ENCODE measurements at regions not wholly inside any gene's neighbourhood (a gene's known extent, or its start where the extent isn't known, plus 50 kb on each side); places are given as distances from the start of the nearest gene placed in this dataset.
"Not testable (repeated sequence)": the region's sequence is repeated elsewhere in the genome, so short reads cannot be mapped to it uniquely, and the experiment has no call there.

DNA sequence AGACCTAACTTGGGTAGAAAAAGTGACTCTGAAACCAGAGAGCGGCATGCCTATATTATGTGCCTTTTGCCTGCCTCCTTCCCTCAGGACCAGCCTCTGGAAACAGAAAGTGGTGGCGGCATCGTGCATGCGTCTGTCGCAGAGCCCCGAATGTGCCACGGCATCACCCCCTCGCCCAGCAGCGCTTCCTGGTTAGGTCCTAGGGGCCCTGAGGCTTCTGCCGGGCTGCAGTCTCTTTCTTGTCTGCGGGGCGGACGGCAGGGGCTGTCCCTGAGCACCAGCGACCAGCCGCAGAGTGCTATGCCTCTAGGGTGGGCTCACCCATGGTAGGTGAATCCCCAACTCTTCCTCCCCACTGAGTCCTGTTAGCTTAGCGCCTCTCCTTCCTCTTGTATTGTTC is 68.7 kb downstream of the VSIG4 start:
- DNase-seq: no peak

DNA sequence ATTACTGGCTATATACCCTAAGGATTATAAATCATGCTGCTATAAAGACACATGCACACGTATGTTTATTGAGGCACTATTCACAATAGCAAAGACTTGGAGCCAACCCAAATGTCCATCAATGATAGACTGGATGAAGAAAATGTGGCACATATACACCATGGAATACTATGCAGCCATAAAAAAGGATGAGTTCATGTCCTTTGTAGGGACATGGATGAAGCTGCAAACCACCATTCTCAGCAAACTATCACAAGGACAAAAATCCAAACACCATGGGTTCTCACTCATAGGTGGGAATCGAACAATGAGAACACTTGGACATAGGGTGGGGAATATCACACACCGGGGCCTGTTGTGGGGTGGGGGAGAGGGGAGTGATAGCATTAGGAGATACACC is 72.7 kb downstream of the VSIG4 start:
- not testable (repeated sequence) for DNase-seq

DNA sequence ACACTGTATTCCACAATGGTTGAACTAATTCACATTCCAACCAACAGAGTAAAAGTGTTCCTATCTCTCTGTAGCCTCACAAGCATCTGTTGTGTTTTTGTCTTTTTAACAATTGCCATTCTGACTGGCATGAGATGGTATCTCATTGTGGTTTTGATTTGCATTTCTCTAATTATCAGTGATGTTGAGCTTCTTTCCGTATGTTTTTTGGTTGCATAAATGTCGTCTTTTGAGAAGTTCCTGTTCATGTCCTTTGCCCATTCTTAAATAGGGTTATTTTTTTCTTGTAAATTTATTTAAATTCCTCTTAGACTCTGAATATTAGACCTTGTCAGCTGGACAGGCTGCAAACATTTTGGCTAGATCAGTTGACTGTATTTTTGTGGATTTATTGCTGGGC is 78.2 kb downstream of the VSIG4 start:
- DNase-seq: no peak

DNA sequence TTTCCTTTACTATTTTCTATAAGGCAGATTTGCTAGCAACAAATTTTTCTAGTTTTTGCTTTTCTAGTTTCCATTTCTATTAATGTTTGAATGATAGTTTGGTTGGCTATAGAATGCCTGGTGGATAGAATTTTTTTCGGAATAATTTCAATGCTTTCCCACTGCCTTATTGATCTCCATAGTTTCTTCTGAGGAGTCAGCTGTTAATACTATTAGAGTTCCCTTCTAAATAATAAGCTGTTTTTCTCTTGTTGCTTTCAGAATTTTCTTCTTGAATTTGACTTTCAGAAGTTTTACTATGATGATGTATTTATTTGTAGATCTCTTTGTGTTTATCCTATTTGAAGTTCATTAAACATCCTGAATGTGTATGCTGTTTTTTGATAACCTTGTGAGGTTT is 91.8 kb downstream of the VSIG4 start:
- no peak for DNase-seq

DNA sequence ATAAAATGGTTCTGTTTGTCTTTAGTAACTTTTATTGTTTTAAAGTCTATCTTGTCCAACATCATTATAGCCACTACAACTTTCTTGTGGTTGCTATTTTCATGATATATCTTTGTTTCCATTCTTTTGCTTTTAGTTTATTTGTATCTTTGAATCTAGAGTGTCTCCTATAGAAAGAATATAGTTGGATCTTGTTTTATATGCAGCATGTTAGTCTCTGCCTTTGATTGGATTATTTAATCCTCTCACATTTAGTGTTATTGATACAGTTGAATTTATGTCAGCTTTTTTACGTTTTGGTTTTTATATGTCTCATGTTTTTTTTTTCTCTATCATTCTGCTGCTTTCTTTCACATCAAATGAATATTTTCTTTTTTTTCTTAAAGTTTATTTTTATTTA is 98.1 kb downstream of the VSIG4 start:
- no peak for DNase-seq

DNA sequence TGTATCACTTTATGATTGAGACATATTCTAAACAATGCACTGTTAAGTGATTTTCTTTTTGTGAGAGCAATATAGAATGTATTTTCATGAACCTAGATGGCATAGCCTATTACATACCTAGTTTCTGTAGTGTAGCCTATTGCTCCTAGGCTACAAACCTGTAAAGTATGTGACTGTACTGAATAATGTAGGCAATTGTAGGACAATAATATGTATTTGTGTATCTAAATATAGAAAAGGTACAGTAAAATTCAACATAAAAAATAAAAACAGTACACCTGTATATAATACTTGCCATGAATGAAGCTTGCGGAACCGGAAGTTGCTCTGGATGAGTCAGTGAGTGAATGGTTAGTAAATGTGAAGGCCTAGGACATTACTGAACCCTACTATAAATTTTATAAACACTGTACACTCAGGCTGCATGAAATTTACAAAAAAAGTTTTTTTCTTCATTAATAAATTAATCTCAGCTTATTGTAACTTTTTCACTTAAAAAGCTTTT is 106.7 kb downstream of the VSIG4 start:
- DNase-seq: no peak

DNA sequence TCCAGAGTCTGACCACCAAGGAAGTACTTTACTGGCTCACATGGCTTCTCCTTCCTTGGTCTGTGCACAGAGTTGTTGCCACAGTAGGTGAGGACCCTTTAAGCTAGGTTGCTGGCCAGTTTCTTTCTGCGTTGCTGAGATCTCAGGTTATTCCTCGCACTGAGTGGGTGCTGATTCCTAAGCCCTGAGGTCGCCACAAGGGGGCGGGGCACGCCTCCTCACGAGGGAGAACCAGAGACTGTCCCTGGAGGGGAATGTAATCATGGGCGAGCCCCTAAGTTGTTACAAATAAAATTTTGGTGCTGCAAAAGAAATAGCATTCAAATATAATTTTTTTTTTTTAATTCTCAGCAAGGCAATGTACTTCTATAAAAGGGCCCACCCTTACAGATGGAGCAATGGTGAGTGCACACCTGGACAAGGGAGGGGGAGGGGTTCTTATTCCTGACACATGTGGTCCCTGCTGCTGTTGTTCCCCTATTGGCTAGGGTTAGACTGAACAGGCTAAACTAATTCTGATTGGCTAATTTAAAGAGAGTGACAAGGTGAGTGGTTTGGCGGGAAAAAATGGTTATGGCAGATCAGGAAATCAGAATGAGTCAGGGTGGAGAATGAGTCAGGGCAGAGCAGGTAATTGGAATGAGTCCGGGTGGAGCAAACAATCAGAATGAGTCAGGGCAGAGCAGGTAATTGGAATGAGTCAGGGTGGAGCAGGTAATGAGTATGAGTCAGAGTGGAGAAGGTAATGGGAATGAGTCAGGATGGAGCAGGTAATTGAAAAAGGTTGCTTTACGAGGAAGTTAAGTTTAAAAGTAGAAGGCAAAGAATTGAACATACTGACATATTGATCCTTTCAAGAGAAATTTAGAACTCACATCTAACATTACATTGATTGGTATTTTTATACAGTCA is 107.5 kb downstream of the VSIG4 start:
- DNase-seq: peak; percentile 57

DNA sequence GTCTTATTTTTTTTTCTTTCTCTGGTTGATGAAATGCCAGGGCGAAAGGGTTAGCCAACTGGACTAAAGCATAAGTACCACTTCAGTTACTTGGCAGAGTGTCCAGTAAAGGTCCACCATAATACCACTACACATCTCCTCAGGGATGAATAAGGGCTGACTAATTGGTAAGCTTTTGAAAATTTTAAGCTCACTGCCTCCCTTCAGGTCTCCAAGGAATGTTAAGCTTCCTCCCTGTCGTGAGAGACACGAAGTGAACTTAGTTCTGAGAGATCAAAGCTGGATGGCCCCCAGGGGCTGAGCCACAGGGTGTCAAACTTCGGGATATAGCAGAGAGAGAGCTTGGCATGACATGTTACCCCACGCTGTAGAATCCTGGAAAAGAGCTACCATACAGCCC is 111.4 kb downstream of the VSIG4 start:
- no peak for DNase-seq

DNA sequence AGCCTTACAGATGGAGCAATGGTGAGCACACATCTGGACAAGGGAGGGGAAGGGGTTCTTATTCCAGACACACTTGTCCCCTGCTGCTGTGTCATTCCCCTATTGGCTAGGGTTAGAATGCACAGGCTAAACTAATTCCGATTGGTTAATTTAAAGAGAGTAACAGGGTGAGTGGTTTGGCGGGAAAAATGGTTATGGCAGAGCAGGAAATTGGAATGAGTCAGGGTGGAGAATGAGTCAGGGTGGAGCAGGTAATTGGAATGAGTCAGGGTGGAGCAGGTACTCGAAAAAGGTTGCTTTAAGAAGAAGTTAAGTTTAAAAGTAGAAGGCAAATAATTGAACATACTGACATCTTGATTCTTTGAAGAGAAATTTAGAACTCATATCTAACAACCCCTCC is 112.5 kb downstream of the VSIG4 start:
- DNase-seq: peak; percentile 10

DNA sequence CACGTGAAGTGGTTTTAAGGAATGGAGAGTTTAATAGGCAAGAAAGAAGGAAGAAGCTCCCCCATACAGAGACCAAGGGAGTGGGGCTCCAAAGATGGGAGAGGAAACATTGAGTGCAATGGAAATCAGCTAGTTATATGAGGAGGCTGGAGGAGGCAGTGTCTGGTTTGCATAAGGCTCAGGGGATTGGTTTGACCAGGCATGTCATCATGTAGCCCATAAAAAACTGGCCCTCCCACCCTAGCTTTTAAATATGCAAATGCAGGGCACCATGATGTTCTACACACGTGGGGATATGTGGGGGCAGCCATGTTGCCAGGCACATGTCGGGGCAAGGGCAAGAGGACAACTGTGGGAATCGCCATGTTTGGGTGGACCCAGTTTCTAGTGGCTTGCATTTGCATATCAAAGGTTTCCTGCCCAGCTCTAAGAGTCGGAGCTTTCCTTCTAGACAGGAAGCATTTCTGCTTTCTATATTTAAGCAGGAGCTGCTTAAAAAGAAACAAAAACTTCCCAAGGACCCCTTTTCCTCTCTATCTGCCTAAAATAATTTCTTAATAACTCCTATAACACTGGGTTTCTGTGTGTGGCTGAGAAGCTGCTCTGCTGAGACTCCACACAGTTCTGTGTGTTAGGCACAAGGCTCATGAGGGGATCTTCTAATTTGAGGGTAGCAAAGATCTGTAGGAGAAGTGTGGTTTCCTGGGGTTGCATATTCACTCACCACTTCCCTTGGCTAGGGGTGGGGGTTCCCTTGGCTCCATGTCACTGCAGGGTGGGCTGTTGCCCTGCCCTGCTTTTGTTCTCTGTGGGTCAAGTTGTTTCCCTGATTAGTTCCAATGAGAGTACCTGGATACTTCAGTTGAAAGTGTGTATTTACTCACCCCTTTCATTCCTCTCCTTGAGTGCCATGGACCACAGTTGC is 113.5 kb downstream of the VSIG4 start:
- peak; percentile 47 for DNase-seq

DNA sequence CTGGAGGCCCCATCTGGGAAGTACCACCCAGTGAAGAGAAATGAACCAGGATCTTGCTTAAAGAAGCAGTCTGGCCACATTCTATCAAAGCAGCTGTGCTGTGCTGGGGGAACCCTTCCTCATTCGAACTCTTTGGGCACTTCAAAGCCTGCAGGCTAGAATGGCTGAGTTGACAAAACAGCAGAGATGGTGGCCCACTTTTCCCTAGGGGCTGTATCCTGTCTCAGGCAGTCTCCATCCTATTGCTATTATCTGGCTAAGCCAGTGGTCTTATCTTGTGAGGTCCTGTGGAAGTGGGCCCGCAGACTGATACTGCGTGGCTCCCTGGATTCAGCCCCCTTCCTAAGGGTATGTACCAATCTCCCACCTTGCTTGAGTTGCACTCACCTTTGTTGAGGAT is 114.3 kb downstream of the VSIG4 start:
- no peak for DNase-seq

DNA sequence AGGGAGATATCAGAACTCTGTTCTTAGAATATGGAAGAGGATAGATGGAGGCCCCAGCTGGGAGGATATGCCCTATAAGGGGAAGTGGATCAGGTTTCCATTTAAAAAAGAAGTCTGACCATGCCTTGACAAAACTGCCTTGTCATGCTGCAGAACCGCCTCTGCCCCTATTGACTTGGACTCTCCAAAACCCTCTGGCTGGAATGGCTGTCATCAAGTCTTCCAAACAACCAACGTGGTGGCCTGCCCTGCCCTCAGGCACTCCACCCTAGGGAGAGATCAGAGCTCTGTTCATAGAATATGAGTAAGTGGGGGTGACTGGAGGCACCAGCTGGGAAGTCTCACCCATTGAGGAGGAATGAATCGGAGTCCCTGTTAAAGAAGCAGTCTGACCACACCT is 114.9 kb downstream of the VSIG4 start:
- DNase-seq: no peak

DNA sequence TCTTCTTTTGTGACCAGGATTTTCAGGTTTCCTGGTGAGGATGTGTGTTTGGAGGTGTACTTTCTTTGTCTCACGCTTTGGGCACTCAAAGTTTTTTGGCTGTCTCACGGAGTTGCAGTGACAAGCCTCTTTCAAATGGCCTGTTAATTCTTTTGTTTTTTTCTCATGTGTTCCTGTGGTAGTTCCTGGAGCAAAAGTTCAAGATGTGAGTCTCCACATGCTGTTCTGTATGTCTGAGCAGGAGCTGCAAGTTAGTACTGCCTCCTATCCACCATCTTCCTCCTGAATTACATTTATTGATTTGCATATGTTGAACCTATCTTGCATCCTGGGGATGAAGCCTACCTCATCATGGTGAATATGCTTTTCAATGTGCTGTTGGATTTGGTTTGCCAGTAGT is 118.5 kb downstream of the VSIG4 start:
- no peak for DNase-seq

DNA sequence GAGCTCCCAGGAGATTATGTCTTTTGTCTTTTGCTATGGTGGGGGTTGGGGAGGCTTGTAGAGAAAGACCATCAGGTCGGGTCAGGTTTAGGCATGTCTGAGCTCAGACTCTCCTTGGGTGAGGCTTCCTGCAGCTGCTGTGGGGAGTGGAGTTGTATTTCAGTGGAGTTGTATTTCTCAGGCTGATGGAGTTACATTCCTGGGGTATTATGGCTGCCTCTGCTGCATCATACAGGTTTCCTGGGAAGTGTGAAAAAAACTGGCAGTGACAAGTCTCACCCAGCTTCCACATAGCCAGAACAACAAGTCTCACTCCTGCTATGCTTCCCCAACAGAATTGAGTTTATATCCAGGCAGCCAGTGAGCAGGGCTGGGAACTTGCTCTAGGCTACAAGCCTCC is 119.3 kb downstream of the VSIG4 start:
- DNase-seq: no peak

DNA sequence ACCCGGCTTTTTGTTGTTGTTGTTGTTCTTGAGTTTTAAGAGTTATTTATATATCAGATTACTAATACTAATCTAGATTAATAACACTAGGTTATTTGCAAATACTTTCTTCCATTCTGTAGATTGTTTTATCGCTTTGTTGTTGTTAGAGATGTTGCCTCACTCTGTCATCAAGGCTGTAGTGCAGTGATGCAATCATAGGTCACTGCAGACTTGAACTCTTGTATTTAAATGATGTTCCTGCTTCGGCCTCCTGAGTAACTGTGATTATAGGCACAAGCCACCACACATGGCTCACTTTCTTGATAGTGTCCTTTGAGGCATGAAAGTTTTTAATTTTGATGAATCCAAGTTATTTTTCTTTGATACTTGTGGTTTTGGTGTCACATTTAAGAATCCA is 129.0 kb downstream of the VSIG4 start:
- no peak for DNase-seq

DNA sequence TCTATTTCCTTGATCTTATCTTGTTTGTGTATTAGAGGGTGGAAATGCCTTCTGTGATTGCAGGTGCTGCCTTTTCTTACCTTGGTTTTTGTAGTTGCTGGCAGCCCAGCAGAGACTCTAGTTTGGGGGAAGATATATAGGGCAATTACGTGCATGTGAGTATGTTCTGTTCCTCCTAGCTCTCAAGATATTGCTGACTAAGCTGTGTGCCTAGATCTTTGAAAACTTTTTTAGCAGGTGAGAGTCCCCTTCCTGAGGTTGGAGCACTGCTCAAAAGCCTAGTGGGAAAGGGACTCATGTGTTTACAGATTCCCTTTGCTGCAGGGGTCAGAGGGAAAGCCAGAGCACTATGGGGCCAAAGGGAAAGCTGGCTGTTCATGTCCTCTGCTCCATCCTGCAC is 136.1 kb downstream of the VSIG4 start:
- no peak for DNase-seq

DNA sequence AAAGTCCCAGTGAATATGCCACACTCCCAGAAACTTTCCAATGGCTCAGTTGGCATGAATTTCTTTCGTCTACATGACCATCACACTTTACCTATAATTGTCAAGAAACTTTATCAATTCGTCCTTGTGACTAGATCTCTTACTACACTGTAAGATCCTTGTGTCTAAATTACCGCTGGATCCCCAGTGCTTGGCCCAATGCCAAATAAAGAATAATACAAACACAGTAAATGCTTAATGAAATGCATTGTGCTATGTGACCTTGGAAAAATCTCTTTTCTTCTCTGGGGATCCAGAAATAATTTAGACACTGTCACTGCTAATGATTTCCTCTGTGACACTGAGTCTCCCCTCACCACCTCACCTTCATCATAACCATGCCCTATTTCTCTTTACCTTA is 137.9 kb downstream of the VSIG4 start:
- no peak for DNase-seq

DNA sequence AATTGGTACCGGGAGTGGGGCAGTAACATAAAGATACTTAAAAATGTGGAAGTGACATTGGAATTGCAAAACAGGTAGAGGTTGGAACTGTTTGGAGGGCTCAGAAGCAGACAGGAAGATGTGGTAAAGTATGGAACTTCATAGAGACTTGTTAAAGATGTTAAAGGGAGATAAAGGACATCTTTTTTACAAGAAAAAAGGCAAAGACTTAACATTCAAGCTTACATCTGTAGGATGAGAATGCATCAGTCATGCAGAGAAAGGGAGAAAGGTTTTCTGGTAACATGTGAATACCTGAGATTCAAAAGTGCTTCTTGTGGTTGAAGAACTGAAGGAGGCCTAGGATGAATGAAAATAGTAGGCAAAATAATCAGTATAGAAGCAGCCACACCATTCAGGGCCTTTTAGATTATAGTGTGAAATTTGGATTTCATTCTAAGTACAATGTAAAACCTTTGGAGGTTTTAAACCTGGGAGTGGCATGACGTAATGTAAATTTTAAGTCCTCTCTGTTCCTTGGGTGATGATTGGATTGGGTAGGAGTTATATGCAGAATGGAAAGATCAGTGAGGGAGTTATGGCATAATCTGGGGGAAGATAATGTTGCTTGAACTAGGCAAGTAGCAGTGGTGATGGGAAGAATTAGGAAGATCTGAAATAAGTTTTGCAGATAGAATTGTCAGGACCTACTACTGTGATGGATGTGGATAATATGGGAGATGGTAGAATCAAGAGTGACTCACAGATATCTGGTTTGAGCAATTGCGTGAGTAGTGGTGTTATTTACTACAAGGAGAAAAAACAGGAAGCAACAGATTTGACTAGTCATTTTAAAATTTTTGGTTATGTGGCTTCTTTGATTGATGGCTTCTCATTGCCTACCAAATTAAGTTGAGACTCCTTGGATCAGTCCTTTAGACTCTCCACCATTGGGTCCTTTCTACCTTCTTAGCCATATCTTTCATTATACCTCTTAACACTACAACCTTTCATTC is 138.7 kb downstream of the VSIG4 start:
- no peak for DNase-seq

DNA sequence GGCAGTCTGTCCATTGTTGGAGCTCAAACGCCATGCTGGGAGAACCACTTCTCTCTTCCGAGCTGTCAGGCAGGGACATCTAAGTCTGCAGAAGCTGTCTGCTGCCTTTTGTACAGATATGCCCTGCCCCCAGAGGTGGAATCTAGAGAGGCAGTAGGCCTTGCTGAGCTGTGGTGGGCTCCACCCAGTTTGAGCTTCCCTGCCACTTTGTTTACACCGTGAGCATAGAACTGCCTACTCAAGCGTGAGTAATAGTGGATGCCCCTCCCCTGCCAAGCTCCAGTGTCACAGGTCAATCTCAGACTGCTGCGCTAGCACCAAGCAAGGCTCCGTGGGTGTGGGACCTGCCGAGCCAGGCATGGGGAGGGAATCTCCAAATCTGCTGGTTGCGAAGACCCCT is 145.7 kb downstream of the VSIG4 start:
- peak; percentile 1 for DNase-seq

DNA sequence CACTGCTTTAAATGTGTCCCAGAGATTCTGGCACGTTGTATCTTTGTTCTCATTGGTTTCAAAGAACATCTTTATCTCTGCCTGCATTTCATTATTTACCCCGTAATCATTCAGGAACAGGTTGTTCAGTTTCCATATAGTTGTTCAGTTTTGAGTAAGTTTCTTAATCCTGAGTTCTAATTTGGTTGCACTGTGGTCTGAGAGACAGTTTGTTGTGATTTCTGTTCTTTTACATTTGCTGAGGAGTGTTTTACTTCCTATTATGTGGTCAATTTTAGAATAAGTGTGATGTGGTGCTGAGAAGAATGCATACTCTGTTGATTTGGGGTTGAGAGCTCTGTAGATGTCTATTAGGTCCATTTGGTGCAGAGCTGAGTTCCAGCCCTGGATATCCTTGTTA is 148.1 kb downstream of the VSIG4 start:
- DNase-seq: not testable (repeated sequence)

DNA sequence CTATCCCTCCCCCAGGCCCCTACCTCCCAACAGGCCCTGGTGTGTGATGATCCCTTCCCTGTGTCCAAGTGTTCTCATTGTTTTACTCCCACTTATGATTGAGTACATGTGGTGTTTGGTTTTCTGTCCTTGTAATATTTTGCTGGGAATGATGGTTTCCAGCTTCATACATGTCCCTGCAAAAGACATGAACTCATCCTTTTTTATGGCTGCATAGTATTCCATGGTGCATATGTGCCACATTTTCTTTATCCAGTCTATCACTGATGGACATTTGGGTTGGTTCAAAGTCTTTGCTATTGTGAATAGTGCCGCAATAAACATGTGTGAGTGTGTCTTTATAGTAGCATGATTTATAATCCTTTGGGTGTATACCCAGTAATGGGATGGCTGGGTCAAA is 151.7 kb downstream of the VSIG4 start:
- not testable (repeated sequence) for DNase-seq

DNA sequence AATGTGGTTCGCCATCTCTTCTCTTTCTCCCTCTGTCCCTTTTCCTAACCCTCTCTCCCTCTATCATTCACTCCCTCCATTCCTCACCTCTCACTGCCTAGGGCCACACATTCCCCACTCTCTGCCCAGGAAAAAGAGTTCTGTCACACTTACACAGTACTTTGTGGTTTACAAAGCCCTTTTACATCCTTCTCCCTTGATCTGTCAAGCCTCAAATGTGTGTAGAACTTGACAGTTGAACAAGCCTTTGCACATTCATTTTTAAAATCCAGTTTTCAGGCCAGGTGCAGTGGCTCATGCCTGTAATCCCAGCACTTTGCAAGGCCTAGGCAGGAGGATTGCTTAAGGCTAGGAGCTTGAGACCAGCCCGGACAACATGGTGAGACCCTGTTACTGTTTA is 156.3 kb downstream of the VSIG4 start:
- DNase-seq: no peak

All from stimulated activated CD4-positive, alpha-beta T cell treated with anti-CD3 and anti-CD28 coated beads, Interleukin-1b, Interleukin-23, amount 100 ng/mL, for 48 hours (primary cell).